ENCODE measurements at regions not wholly inside any gene's neighbourhood (a gene's known extent, or its start where the extent isn't known, plus 50 kb on each side); places are given as distances from the start of the nearest gene placed in this dataset.

GRCh38 chr9:11743356-11743755, 949.8 kb upstream of the TYRP1 start:
- Histone ChIP-seq H3K27ac (no peak overlapping the region), H3K4me3 (no peak overlapping the region)
- TF ChIP-seq CTCF (IDR thresholded peaks at IDR 0.05), result no peak
- no peak for DNase-seq (ENCODE audit: low spot score)

- Histone ChIP-seq H3K4me3 (no peak overlapping the region), H3K27ac (no peak overlapping the region)
- no peak for DNase-seq (ENCODE audit: low spot score)
- no peak for TF ChIP-seq CTCF (IDR thresholded peaks at IDR 0.05)
Observed at GRCh38 chr9:11749396-11749795, 943.8 kb upstream of the TYRP1 start.

GRCh38 chr9:11755951-11756350, 937.2 kb upstream of the TYRP1 start:
- TF ChIP-seq CTCF (IDR thresholded peaks at IDR 0.05), result no peak
- DNase-seq (ENCODE audit: low spot score), result no peak

GRCh38 chr9:11757408-11757807, 935.8 kb upstream of the TYRP1 start:
- H3K27ac ChIP-seq, result no peak overlapping the region
- no peak for TF ChIP-seq CTCF (IDR thresholded peaks at IDR 0.05)
- no peak overlapping the region for H3K4me3 ChIP-seq
- DNase-seq (ENCODE audit: low spot score), result no peak

More at GRCh38 chr9:11755951-11756350, 937.2 kb upstream of the TYRP1 start:
- Histone ChIP-seq H3K27ac (no peak overlapping the region), H3K4me3 (no peak overlapping the region)

GRCh38 chr9:11758016-11758415, 935.2 kb upstream of the TYRP1 start:
- TF ChIP-seq CTCF (IDR thresholded peaks at IDR 0.05), result no peak
- Histone ChIP-seq H3K27ac (no peak overlapping the region), H3K4me3 (no peak overlapping the region)
- DNase-seq (ENCODE audit: low spot score), result no peak

- DNase-seq (ENCODE audit: low spot score), result no peak
- Histone ChIP-seq H3K4me3 (no peak overlapping the region), H3K27ac (no peak overlapping the region)
- TF ChIP-seq CTCF (IDR thresholded peaks at IDR 0.05), result no peak
Observed at GRCh38 chr9:11779971-11780370, 913.2 kb upstream of the TYRP1 start.

GRCh38 chr9:11792870-11793269, 900.3 kb upstream of the TYRP1 start:
- H3K4me3 ChIP-seq, result no peak overlapping the region
- no peak for DNase-seq (ENCODE audit: low spot score)
- no peak overlapping the region for H3K27ac ChIP-seq
- TF ChIP-seq CTCF (IDR thresholded peaks at IDR 0.05), result no peak

Measured in coronary artery (tissue), 2 donors.